Left lung (tissue), 4 donors: ENCODE measurements at regions not wholly inside any gene's neighbourhood (a gene's known extent, or its start where the extent isn't known, plus 50 kb on each side); places are given as distances from the start of the nearest gene placed in this dataset.

Experiments used
- ATAC-seq: fragments of 200-7000 bp; cut with Tn5 transposase; one replicate; pipeline ENCODE4 v1.9.1; 2020; ENCODE audit warnings: moderate library complexity
- DNase-seq, 4 donors: peaks; one replicate each; pipeline ENCODE4 v3.0.0-alpha.2; 2013 to 2020
- H3K27ac ChIP-seq, 2 donors: fragments of 200-600 bp; sonication (generic) in 1 of 2; one replicate each; pipeline versions ENCODE4 v1.5.0 to v1.8.0; 2020 to 2021
- H3K27me3 ChIP-seq, 2 donors: fragments of 200-600 bp; sonication (generic) in 1 of 2; one replicate each; pipeline versions ENCODE4 v1.5.0 to v1.8.0; 2020 to 2021
- H3K36me3 ChIP-seq, 2 donors: fragments of 200-600 bp; sonication (generic) in 1 of 2; one replicate each; pipeline versions ENCODE4 v1.5.0 to v1.8.0; 2020 to 2021
- H3K4me1 ChIP-seq, 2 donors: fragments of 200-600 bp; one replicate each; pipeline ENCODE4 v1.8.0; 2021
- H3K4me3 ChIP-seq, 2 donors: fragments of 200-600 bp; sonication (generic) in 1 of 2; one replicate each; pipeline versions ENCODE4 v1.5.0 to v1.8.0; 2020 to 2021; ENCODE audit warnings: mild to moderate bottlenecking in 1 of 2
- H3K9me3 ChIP-seq, 2 donors: fragments of 200-600 bp; sonication (generic) in 1 of 2; one replicate each; pipeline versions ENCODE4 v1.5.0 to v1.8.0; 2020 to 2021
- CTCF ChIP-seq, 2 donors: fragments of 200-600 bp; sonication (generic) in 1 of 2; IDR thresholded peaks; one replicate each; pipeline versions ENCODE4 v1.5.0 to v1.8.0; 2021; ENCODE audit warnings: antibody characterized with exemption in 2 of 2
- intact Hi-C, 2 donors: fragments of 100-400 bp; cut with DNase I; formaldehyde crosslinking; loops; one replicate each; pipeline versions ENCODE4 v1.11.2 to v1.14.2; 2022
- donor health status: DM: no; HTN: yes; CAD: no.
- donor health status: DM: no; HTN: no; CAD: no.

DNA sequence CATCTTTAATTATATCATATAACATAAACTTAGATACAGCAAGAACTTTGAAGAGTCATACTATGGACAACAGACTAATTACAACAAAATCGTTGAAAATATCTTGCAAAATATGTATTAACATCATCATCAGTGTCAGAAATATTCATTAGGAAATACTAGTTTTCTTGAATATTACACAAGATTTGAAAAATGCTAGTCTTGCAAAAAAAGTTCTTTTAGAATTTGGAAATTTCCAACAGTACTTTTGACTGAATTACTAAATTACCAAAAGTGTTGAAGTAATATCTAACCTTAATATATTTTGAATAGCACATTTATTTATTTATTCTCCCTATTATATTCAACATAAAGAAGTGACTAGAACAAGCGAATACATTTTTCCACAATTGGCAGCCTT is 1224.8 kb upstream of the EYS start:
- Histone ChIP-seq H3K36me3 (no peaks in the 10 kb centered on the region), H3K9me3 (peaks cover 0 to 38% of the 10 kb centered on the region in 2 donors), H3K27ac (no peak overlapping the region), H3K4me3 (no peak overlapping the region), H3K4me1 (no peaks in the 10 kb centered on the region), H3K27me3 (no peaks in the 10 kb centered on the region)
- TF ChIP-seq CTCF (IDR thresholded peaks at IDR 0.05) = no peak
- ATAC-seq (no peak), DNase-seq (no peak)
- intact Hi-C loops = no loop called here

DNA sequence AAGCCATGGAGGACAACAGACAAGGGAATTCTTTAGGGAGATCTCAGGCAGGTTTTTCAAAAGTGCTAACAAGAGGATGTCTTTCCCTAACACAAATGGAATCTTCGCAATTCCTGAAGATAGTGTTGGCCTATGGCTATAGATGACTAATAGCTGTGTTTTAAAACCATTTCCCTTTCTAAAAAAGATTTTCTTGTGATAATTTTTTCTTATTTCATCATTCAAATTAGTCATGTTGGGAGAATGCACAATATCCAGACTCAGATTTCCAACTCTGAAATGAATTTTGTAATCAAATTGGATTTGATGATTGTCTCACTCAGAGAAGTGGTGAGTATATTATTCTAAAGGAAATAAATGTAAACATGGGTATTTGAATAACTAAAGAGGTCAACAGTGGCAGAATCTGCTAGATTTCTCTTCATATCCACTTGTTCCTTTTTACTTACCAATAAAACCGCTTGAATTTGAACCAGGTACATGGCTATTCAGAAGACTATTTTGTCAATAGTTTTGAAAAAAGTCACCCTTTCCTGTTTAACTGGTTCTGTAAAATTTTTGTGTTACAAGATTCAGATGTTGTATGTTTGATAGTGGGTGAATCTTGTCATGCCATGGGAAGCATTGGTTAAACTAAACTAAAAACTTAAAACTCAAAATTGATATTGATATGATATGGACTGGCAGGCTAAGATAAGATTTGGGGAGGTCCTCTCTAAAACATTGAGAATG is 1223.7 kb upstream of the EYS start:
- peaks cover 0 to 43% of the 10 kb centered on the region in 2 donors for H3K9me3 ChIP-seq
- intact Hi-C loops = no loop called here

DNA sequence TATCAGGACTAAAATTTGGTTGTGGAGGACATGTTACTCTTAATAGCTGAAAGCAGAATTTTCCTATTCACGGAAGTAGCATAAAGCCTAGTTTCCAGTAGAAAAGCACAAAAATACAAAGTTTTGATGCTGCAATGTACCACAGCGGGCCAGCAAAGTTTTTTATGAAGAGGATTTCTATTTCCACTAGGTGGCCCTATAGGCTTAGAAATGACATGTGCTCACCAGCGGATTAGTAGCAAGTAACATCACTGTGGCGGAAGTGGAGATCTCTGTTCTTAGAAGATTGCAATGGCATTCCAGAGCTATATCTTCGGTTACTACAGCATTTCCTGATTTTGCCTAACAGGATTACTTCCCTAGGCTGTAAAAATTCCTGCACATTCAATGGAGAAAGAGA is 1219.0 kb upstream of the EYS start:
- TF ChIP-seq CTCF (IDR thresholded peaks at IDR 0.05) = no peak
- Histone ChIP-seq H3K27me3 (no peaks in the 10 kb centered on the region), H3K36me3 (no peaks in the 10 kb centered on the region), H3K9me3 (peaks cover 0 to 65% of the 10 kb centered on the region in 2 donors), H3K27ac (no peak overlapping the region), H3K4me3 (no peak overlapping the region), H3K4me1 (no peaks in the 10 kb centered on the region)
- no peak for DNase-seq
- intact Hi-C loops = no loop called here
- no peak for ATAC-seq

More for the DNA sequence above, 1223.7 kb upstream of the EYS start:
- no peak for TF ChIP-seq CTCF (IDR thresholded peaks at IDR 0.05)
- H3K36me3 ChIP-seq = no peaks in the 10 kb centered on the region
- H3K4me1 ChIP-seq = no peaks in the 10 kb centered on the region
- no peaks in the 10 kb centered on the region for H3K27me3 ChIP-seq
- ATAC-seq (no peak), DNase-seq (no peak)
- H3K4me3 ChIP-seq = no peak overlapping the region
- no peak overlapping the region for H3K27ac ChIP-seq

DNA sequence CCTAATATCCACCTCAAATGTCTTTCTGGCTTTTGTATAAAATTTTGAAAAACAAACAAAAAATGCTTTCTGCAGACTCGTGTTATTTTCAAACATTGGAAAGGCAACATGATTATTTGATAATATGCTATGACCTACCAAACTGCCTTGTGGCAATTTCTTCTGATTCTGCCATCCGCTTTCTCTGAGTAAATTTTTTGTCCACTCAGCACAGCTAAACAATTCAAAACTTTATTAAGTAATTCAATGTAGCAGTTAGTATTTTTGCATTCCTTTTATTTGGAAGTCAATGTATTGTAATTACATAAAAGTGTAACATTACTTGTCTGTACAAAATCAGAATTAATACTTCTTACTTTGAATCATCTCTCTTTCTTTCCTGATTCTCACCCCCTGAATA is 1206.6 kb upstream of the EYS start:
- no peak overlapping the region for H3K27ac ChIP-seq
- DNase-seq (no peak), ATAC-seq (no peak)
- H3K9me3 ChIP-seq = no peaks in the 10 kb centered on the region
- H3K36me3 ChIP-seq = no peaks in the 10 kb centered on the region
- H3K27me3 ChIP-seq = no peaks in the 10 kb centered on the region
- H3K4me3 ChIP-seq = no peak overlapping the region
- TF ChIP-seq CTCF (IDR thresholded peaks at IDR 0.05) = no peak
- intact Hi-C loops = no loop called here
- H3K4me1 ChIP-seq = no peaks in the 10 kb centered on the region

DNA sequence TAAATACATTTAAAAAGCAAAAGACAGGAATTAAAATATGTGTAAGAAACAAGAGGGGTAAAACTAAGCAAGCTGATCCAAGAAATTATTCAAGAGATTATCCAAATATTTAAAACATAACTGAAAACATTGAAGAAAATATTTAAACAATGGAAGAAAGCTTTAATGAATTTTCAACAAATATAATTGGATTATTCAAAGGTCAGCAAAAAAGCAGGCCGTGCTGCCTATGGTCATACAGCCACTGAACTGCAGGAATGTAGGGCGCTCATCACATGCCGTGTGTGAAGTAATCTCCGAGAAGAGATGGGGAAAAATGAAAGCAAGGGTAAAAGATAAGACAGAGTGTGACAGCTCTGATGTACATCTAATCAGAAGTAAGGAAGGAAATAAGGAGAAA is 1195.4 kb upstream of the EYS start:
- no peak for TF ChIP-seq CTCF (IDR thresholded peaks at IDR 0.05)
- intact Hi-C loops = no loop called here
- Histone ChIP-seq H3K36me3 (no peaks in the 10 kb centered on the region), H3K4me3 (no peak overlapping the region), H3K27ac (no peak overlapping the region), H3K9me3 (peaks cover 0 to 2% of the 10 kb centered on the region in 2 donors), H3K4me1 (no peaks in the 10 kb centered on the region), H3K27me3 (no peaks in the 10 kb centered on the region)
- ATAC-seq (no peak), DNase-seq (no peak)
